ENCODE measurements at regions not wholly inside any gene's neighbourhood (a gene's known extent, or its start where the extent isn't known, plus 50 kb on each side); places are given as distances from the start of the nearest gene placed in this dataset.

DNA sequence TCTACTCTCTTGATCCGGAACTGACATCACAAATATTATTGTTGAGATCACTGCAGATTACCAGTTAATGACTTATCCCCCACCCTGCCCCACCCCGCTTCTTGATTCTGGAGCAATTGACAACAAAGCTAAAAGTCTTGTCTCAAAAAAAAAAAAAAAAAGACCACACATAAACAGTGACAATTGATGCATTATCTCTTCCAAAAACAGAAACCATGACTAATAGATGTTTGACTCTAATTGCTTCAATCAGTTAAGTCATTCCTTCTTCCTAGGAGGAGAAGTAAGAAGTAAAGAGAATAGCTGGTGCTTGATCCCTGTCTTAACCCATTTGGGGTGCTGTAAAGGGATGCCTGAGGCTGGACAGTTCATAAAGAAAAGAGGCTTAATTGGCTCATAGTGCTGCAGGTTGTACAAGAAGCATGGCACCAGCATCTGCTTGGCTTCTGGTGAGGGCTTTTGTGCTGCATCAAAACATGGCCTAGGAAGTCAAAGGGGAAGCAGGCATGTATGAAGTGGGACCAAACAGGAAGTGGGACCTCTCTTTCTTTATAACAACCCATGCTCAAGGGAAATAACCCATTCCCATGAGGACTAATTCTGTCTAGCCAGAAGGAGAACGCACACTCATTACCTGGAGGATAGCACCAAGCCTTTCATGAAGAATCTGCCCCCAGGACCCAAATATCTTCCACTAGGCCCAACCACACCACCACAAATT is 158.7 kb downstream of the TMEM167A start:
- Histone ChIP-seq H3K79me2 (ENCODE audit: insufficient read depth, low read length) (no peaks in the 10 kb centered on the region), H3K9me3 (ENCODE audit: insufficient read depth, low read depth, low read length) (peaks cover 6% of the 10 kb centered on the region), H3K36me3 (ENCODE audit: insufficient read depth, low read length) (no peaks in the 10 kb centered on the region), H3K9ac (ENCODE audit: low read length) (no peak overlapping the region), H2AFZ (ENCODE audit: low read depth, low read length) (no peak overlapping the region), H3K4me3 (ENCODE audit: insufficient read depth, low read depth, low read length) (no peak overlapping the region), H4K20me1 (ENCODE audit: insufficient read depth, low read length) (no peaks in the 10 kb centered on the region), H3K4me2 (ENCODE audit: low read length) (no peak overlapping the region), H3K27me3 (ENCODE audit: insufficient read depth, low read length) (peaks cover 4% of the 10 kb centered on the region), H3K4me1 (ENCODE audit: insufficient read depth, low read length) (no peaks in the 10 kb centered on the region), H3K27ac (ENCODE audit: low read depth, low read length) (no peak overlapping the region)
- H3K9me3 Mint-ChIP-seq (ENCODE audit: unreplicated experiment), result peaks cover 10% of the 10 kb centered on the region
- H3K27ac Mint-ChIP-seq (ENCODE audit: unreplicated experiment), result no peak overlapping the region
- H3K36me3 Mint-ChIP-seq (ENCODE audit: low read depth, unreplicated experiment), result peaks cover 3% of the 10 kb centered on the region
- no peak overlapping the region for H3K4me3 Mint-ChIP-seq (ENCODE audit: unreplicated experiment)
- no peak for TF ChIP-seq EZH2 (IDR thresholded peaks at IDR 0.05; ENCODE audit: insufficient read depth, low read length)
- TF ChIP-seq, protein P1, sequence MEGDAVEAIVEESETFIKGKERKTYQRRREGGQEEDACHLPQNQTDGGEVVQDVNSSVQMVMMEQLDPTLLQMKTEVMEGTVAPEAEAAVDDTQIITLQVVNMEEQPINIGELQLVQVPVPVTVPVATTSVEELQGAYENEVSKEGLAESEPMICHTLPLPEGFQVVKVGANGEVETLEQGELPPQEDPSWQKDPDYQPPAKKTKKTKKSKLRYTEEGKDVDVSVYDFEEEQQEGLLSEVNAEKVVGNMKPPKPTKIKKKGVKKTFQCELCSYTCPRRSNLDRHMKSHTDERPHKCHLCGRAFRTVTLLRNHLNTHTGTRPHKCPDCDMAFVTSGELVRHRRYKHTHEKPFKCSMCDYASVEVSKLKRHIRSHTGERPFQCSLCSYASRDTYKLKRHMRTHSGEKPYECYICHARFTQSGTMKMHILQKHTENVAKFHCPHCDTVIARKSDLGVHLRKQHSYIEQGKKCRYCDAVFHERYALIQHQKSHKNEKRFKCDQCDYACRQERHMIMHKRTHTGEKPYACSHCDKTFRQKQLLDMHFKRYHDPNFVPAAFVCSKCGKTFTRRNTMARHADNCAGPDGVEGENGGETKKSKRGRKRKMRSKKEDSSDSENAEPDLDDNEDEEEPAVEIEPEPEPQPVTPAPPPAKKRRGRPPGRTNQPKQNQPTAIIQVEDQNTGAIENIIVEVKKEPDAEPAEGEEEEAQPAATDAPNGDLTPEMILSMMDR (IDR thresholded peaks at IDR 0.05; ENCODE audit: insufficient read depth, low read depth, low read length), result no peak
- H3K4me1 Mint-ChIP-seq (ENCODE audit: low read depth, unreplicated experiment), result no peaks in the 10 kb centered on the region
- FAIRE-seq (no peak), DNase-seq (ENCODE audit: low read depth) (no peak)
- H3K27me3 Mint-ChIP-seq (ENCODE audit: low read depth, unreplicated experiment), result no peaks in the 10 kb centered on the region

DNA sequence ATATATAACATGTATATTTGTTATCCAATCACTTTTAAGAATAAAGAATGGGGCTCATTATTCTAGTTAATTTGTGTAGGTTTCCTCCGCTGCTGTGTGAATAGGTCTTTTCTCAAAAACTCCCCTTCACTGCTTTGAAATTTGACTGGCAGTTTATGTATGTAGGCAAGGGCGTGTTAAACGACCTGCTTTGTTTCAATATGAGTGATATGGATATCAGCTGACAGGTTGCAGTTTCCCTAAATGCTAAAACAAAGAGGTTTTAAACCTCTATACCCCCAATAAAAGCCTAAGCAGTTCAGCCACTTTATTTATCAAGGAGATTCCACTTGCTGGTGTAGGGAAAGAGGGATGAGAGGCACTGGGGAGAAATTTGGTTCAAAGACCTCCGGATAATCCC is 159.6 kb downstream of the TMEM167A start:
- H3K4me3 ChIP-seq (ENCODE audit: insufficient read depth, low read depth, low read length), result no peak overlapping the region
- Mint-ChIP-seq H3K27ac (ENCODE audit: unreplicated experiment) (no peak overlapping the region), H3K36me3 (ENCODE audit: low read depth, unreplicated experiment) (peaks cover 3% of the 10 kb centered on the region), H3K4me1 (ENCODE audit: low read depth, unreplicated experiment) (no peaks in the 10 kb centered on the region), H3K9me3 (ENCODE audit: unreplicated experiment) (peaks cover 10% of the 10 kb centered on the region), H3K4me3 (ENCODE audit: unreplicated experiment) (no peak overlapping the region), H3K27me3 (ENCODE audit: low read depth, unreplicated experiment) (no peaks in the 10 kb centered on the region)
- H3K27ac ChIP-seq (ENCODE audit: low read depth, low read length), result no peak overlapping the region
- TF ChIP-seq, protein P1 (IDR thresholded peaks at IDR 0.05; ENCODE audit: insufficient read depth, low read depth, low read length), result no peak
- TF ChIP-seq EZH2 (IDR thresholded peaks at IDR 0.05; ENCODE audit: insufficient read depth, low read length), result no peak
- no peaks in the 10 kb centered on the region for H3K79me2 ChIP-seq (ENCODE audit: insufficient read depth, low read length)
- H3K9ac ChIP-seq (ENCODE audit: low read length), result no peak overlapping the region
- no peaks in the 10 kb centered on the region for H3K36me3 ChIP-seq (ENCODE audit: insufficient read depth, low read length)
- H3K4me1 ChIP-seq (ENCODE audit: insufficient read depth, low read length), result no peaks in the 10 kb centered on the region
- FAIRE-seq (no peak), DNase-seq (ENCODE audit: low read depth) (no peak)
- H2AFZ ChIP-seq (ENCODE audit: low read depth, low read length), result no peak overlapping the region
- H3K4me2 ChIP-seq (ENCODE audit: low read length), result no peak overlapping the region
- H3K9me3 ChIP-seq (ENCODE audit: insufficient read depth, low read depth, low read length), result peaks cover 6% of the 10 kb centered on the region
- H4K20me1 ChIP-seq (ENCODE audit: insufficient read depth, low read length), result no peaks in the 10 kb centered on the region
- H3K27me3 ChIP-seq (ENCODE audit: insufficient read depth, low read length), result peaks cover under 1% of the 10 kb centered on the region

DNA sequence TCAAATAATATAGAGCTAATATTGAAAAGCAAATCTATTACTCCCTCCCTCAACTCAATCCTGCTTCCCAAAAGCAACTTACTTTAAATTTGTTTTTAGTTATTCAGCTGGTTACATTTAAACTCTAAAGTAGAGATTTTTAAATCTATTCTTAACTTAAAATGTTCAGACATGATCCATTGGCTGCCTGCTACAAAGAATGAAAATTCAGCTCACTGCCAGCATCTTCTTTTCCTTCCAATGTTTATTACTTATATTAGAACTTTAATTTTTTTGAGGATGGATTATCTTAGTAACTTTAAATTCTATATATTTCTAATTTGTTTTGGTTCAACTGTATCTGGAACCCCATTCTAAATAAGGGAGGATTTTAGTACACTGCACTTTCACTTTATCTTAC is 163.2 kb downstream of the TMEM167A start:
- Mint-ChIP-seq H3K36me3 (ENCODE audit: low read depth, unreplicated experiment) (peaks cover 3% of the 10 kb centered on the region), H3K4me1 (ENCODE audit: low read depth, unreplicated experiment) (no peaks in the 10 kb centered on the region), H3K27me3 (ENCODE audit: low read depth, unreplicated experiment) (no peaks in the 10 kb centered on the region), H3K9me3 (ENCODE audit: unreplicated experiment) (peaks cover 13% of the 10 kb centered on the region), H3K4me3 (ENCODE audit: unreplicated experiment) (no peak overlapping the region), H3K27ac (ENCODE audit: unreplicated experiment) (no peak overlapping the region)
- Histone ChIP-seq H3K4me3 (ENCODE audit: insufficient read depth, low read depth, low read length) (no peak overlapping the region), H3K27me3 (ENCODE audit: insufficient read depth, low read length) (no peaks in the 10 kb centered on the region), H3K9me3 (ENCODE audit: insufficient read depth, low read depth, low read length) (peaks cover 6% of the 10 kb centered on the region), H2AFZ (ENCODE audit: low read depth, low read length) (no peak overlapping the region), H3K79me2 (ENCODE audit: insufficient read depth, low read length) (no peaks in the 10 kb centered on the region), H3K9ac (ENCODE audit: low read length) (no peak overlapping the region), H3K36me3 (ENCODE audit: insufficient read depth, low read length) (no peaks in the 10 kb centered on the region), H4K20me1 (ENCODE audit: insufficient read depth, low read length) (no peaks in the 10 kb centered on the region), H3K4me1 (ENCODE audit: insufficient read depth, low read length) (no peaks in the 10 kb centered on the region), H3K4me2 (ENCODE audit: low read length) (no peak overlapping the region), H3K27ac (ENCODE audit: low read depth, low read length) (no peak overlapping the region)
- DNase-seq (ENCODE audit: low read depth) (no peak), FAIRE-seq (no peak)
- TF ChIP-seq EZH2 (IDR thresholded peaks at IDR 0.05; ENCODE audit: insufficient read depth, low read length), result no peak
- TF ChIP-seq, protein P1 (IDR thresholded peaks at IDR 0.05; ENCODE audit: insufficient read depth, low read depth, low read length), result no peak
